DND-41 (cell line): ENCODE measurements at regions not wholly inside any gene's neighbourhood (a gene's known extent, or its start where the extent isn't known, plus 50 kb on each side); places are given as distances from the start of the nearest gene placed in this dataset.

Experiments used
- ATAC-seq: fragments of 200-7000 bp; cut with Tn5 transposase; 3 replicates; pipeline ENCODE4 v1.9.1; 2021; ENCODE audit warnings: low read depth; ENCODE audit not compliant: insufficient read depth
- DNase-seq: peaks from one replicate; pipeline ENCODE4 v3.0.0-alpha.2; 2020
- H2AFZ ChIP-seq: 2 replicates; pipeline ENCODE4 v1.6.0; 2012; ENCODE audit warnings: low read depth, low read length
- H3K27ac ChIP-seq: 2 replicates; pipeline ENCODE4 v1.5.1; 2012; ENCODE audit warnings: low read length, inconsistent platforms
- H3K27me3 ChIP-seq: fragments of 200-600 bp; sonication (generic); 2 replicates; pipeline ENCODE4 v1.6.0; 2012; ENCODE audit warnings: low read length, mild to moderate bottlenecking, inconsistent platforms; ENCODE audit not compliant: insufficient read depth, poor library complexity
- H3K36me3 ChIP-seq: 2 replicates; pipeline ENCODE4 v1.5.1; 2012; ENCODE audit warnings: low read length, inconsistent platforms; ENCODE audit not compliant: insufficient read depth
- H3K4me1 ChIP-seq: 2 replicates; pipeline ENCODE4 v1.5.1; 2012; ENCODE audit warnings: mild to moderate bottlenecking, low read length; ENCODE audit not compliant: insufficient read depth
- H3K4me2 ChIP-seq: 2 replicates; pipeline ENCODE4 v1.6.0; 2012; ENCODE audit warnings: mild to moderate bottlenecking, moderate library complexity, low read length, inconsistent platforms; ENCODE audit not compliant: insufficient read depth
- H3K4me3 ChIP-seq, 2 experiments: fragments of 200-600 bp in 1 of 2; shearing (Covaris generic) in 1 of 2; 2 replicates each; pipeline ENCODE4 v1.5.1; 2012 to 2016; ENCODE audit warnings: inconsistent platforms in 2 of 2, low read length in 2 of 2, mild to moderate bottlenecking in 2 of 2, low read depth in 1 of 2, moderate library complexity in 1 of 2
- H3K79me2 ChIP-seq: 2 replicates; pipeline ENCODE4 v1.6.0; 2012; ENCODE audit warnings: low read length, inconsistent platforms; ENCODE audit not compliant: insufficient read depth
- H3K9ac ChIP-seq: 2 replicates; pipeline ENCODE4 v1.6.0; 2012; ENCODE audit warnings: low read depth, mild to moderate bottlenecking, inconsistent platforms, low read length, moderate library complexity
- H3K9me3 ChIP-seq: 2 replicates; pipeline ENCODE4 v1.5.1; 2012; ENCODE audit warnings: low read length, moderate library complexity, mild to moderate bottlenecking, inconsistent platforms; ENCODE audit not compliant: insufficient read depth, severe bottlenecking
- H4K20me1 ChIP-seq: 2 replicates; pipeline ENCODE4 v1.6.0; 2012; ENCODE audit warnings: low read length; ENCODE audit not compliant: insufficient read depth
- EZH2 ChIP-seq: IDR thresholded peaks from 3 replicates; pipeline ENCODE4 v1.6.1; 2012; ENCODE audit warnings: borderline replicate concordance, low read depth, mild to moderate bottlenecking, moderate library complexity, low read length, inconsistent platforms; ENCODE audit not compliant: severe bottlenecking
- TF ChIP-seq, protein P1 (sequence below): IDR thresholded peaks from 2 replicates; pipeline ENCODE4 v1.5.1; 2012; ENCODE audit warnings: borderline replicate concordance, low read length, moderate library complexity, mild to moderate bottlenecking; ENCODE audit not compliant: poor library complexity, severe bottlenecking; ENCODE audit errors: extremely low read depth

DNA sequence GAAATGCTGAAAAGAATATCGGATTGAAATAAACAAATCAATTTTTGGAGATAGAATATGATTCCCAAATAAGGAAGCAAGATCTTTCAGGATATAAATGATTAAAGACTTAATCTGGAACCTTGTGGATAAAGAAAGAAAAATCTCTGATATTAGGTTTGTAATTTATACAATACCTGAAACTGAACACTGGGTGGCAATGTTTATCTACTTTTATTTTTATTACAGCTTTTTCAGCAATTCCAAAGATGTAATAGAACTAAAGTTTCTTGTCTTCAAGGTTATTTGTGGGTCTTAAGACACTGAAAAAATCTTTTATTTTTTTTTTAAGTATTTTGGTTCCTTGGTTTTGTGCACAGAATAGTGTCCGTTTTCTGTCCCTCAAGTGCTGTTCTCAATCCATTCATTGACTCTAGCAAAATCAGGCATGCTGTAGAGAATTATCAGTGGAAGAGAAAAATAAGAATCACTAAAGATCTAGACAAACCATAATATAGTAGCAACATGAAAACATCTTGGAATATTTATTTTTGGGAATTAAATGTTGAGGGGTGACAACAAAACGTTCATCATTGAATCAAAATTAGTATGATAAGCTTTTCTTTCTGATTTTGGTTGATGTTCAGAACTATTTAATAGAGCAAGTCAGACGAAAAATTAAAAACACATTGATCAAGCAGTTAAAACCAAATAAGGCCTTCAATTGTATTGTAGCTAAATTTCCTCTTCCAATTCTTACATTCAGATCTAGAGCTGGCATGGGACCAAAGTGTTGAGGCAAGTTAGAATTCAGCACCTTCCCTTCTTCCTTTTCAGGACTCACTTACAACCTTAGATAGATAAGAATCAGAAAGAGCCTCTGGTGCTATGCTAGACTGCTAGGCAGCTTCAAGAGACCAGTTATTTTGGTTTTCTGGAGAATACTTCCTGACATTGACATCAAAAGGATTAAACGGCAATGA lies 704.4 kb upstream of the PCDH20 start:
- H3K36me3 ChIP-seq, result no peaks in the 10 kb centered on the region
- no peak overlapping the region for H3K27ac ChIP-seq
- H3K4me3 ChIP-seq, result no peak overlapping the region
- no peaks in the 10 kb centered on the region for H3K4me1 ChIP-seq
- no peaks in the 10 kb centered on the region for H3K27me3 ChIP-seq
- no peak overlapping the region for H2AFZ ChIP-seq
- no peaks in the 10 kb centered on the region for H4K20me1 ChIP-seq
- ATAC-seq (no peak), DNase-seq (no peak)
- H3K9ac ChIP-seq, result no peak overlapping the region
- H3K79me2 ChIP-seq, result no peaks in the 10 kb centered on the region
- TF ChIP-seq, protein P1, sequence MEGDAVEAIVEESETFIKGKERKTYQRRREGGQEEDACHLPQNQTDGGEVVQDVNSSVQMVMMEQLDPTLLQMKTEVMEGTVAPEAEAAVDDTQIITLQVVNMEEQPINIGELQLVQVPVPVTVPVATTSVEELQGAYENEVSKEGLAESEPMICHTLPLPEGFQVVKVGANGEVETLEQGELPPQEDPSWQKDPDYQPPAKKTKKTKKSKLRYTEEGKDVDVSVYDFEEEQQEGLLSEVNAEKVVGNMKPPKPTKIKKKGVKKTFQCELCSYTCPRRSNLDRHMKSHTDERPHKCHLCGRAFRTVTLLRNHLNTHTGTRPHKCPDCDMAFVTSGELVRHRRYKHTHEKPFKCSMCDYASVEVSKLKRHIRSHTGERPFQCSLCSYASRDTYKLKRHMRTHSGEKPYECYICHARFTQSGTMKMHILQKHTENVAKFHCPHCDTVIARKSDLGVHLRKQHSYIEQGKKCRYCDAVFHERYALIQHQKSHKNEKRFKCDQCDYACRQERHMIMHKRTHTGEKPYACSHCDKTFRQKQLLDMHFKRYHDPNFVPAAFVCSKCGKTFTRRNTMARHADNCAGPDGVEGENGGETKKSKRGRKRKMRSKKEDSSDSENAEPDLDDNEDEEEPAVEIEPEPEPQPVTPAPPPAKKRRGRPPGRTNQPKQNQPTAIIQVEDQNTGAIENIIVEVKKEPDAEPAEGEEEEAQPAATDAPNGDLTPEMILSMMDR, result peak; percentile 58
- no peak for TF ChIP-seq EZH2
- H3K9me3 ChIP-seq, result no peaks in the 10 kb centered on the region
- no peak overlapping the region for H3K4me2 ChIP-seq

DNA sequence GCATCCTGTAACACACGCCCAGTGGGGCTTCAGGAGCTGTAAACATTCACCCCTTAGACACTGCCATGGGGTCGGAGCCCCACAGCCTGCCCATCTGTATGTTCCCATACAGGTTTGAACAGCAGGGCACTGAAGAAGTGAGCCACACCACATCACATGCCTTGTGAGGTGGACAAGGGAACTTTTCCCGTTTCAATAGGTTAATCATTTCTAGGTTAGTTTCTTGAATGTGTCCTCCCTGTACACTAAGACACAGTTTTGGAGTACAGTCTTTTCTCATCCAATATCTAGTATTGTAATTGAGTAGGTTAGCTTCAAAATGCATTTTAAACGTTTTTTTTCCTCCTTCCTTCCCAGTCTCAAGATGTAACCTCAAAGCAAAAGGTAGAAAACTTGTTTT lies 700.2 kb upstream of the PCDH20 start:
- no peak for ATAC-seq
- TF ChIP-seq EZH2, result no peak
- TF ChIP-seq, protein P1, result no peak
- Histone ChIP-seq H3K79me2 (no peaks in the 10 kb centered on the region), H3K4me1 (no peaks in the 10 kb centered on the region), H3K4me2 (no peak overlapping the region), H3K36me3 (no peaks in the 10 kb centered on the region), H4K20me1 (no peaks in the 10 kb centered on the region), H3K9me3 (no peaks in the 10 kb centered on the region), H3K27me3 (no peaks in the 10 kb centered on the region), H3K9ac (no peak overlapping the region), H3K4me3 (no peak overlapping the region), H3K27ac (no peak overlapping the region), H2AFZ (no peak overlapping the region)
- DNase-seq, result no peak

DNA sequence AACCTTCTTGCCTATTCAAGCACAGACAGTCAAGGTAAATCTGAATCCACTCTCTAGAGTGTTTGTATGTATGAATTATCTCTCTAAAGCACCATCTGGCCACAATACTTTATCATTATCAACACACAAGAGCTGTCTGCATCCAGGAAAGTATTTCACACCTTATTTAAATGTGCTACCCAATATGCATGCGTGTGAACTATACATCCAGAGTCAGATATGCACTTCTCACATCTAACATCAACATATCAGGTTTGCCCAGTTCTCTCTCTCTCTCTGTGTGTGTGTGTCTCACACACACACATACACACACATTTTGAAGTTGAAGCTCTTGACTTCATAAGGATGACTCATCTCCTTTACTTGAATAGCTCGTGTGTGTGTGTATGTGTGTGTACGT lies 697.5 kb upstream of the PCDH20 start:
- ATAC-seq (no peak), DNase-seq (no peak)
- H3K9me3 ChIP-seq, result no peaks in the 10 kb centered on the region
- no peaks in the 10 kb centered on the region for H3K4me1 ChIP-seq
- no peak overlapping the region for H3K27ac ChIP-seq
- TF ChIP-seq, protein P1, result no peak
- no peak for TF ChIP-seq EZH2
- H3K4me2 ChIP-seq, result no peak overlapping the region
- H3K27me3 ChIP-seq, result no peaks in the 10 kb centered on the region
- H3K79me2 ChIP-seq, result no peaks in the 10 kb centered on the region
- no peak overlapping the region for H3K4me3 ChIP-seq
- H4K20me1 ChIP-seq, result no peaks in the 10 kb centered on the region
- no peaks in the 10 kb centered on the region for H3K36me3 ChIP-seq
- no peak overlapping the region for H3K9ac ChIP-seq
- H2AFZ ChIP-seq, result no peak overlapping the region
